CD4-positive, CD25-positive, alpha-beta regulatory T cell (primary cell): ENCODE measurements at regions not wholly inside any gene's neighbourhood (a gene's known extent, or its start where the extent isn't known, plus 50 kb on each side); places are given as distances from the start of the nearest gene placed in this dataset.

ENCODE experiments used
- ATAC-seq, 2 donors: fragments of 150-1000 bp; cut with Tn5 transposase; one replicate each; pipeline ENCODE4 v1.10.0; 2021; ENCODE audit warnings: low read depth in 2 of 2, moderate number of reproducible peaks in 2 of 2, moderate library complexity in 1 of 2
- DNase-seq, 3 donors: peaks; one replicate each; pipeline versions ENCODE4 v3.0.0 to v3.0.0-alpha.2; 2012 to 2022; ENCODE audit warnings: mixed read lengths in 1 of 3
- H3K27ac ChIP-seq: one replicate; pipeline ENCODE4 v1.7.0; 2013; ENCODE audit warnings: mild to moderate bottlenecking, low read length; ENCODE audit not compliant: insufficient read depth, poor library complexity, severe bottlenecking
- H3K27me3 ChIP-seq: one replicate; pipeline ENCODE4 v1.7.0; 2013; ENCODE audit warnings: low read length; ENCODE audit not compliant: control insufficient read depth, insufficient read depth
- H3K36me3 ChIP-seq: one replicate; pipeline ENCODE4 v1.7.0; 2013; ENCODE audit warnings: mild to moderate bottlenecking, low read length, moderate library complexity; ENCODE audit not compliant: control insufficient read depth, insufficient read depth
- H3K4me1 ChIP-seq: 2 replicates; pipeline ENCODE4 v1.7.0; 2013; ENCODE audit warnings: mild to moderate bottlenecking, low read length; ENCODE audit not compliant: insufficient read depth, control insufficient read depth, poor library complexity, severe bottlenecking
- H3K4me3 ChIP-seq: one replicate; pipeline ENCODE4 v1.7.0; 2013; ENCODE audit warnings: low read depth, mild to moderate bottlenecking, low read length, moderate library complexity
- H3K9me3 ChIP-seq, 2 experiments: 1 replicate in 1 of 2; 2 replicates in 1 of 2; pipeline ENCODE4 v1.7.0; 2013; ENCODE audit warnings: low read length in 2 of 2, mild to moderate bottlenecking in 1 of 2, moderate library complexity in 1 of 2; ENCODE audit not compliant: control insufficient read depth in 2 of 2
- H3K27ac Mint-ChIP-seq, 3 donors: one replicate each; pipeline ENCODE4 v1.8.0; 2020 to 2022; ENCODE audit warnings: mild to moderate bottlenecking in 3 of 3, mixed read lengths in 3 of 3, moderate library complexity in 2 of 3
- H3K27me3 Mint-ChIP-seq: one replicate; pipeline ENCODE4 v1.8.0; 2022; ENCODE audit warnings: mild to moderate bottlenecking, mixed read lengths
- H3K36me3 Mint-ChIP-seq: one replicate; pipeline ENCODE4 v1.8.0; 2020; ENCODE audit warnings: mixed read lengths
- H3K4me1 Mint-ChIP-seq, 4 donors: one replicate each; pipeline ENCODE4 v1.8.0; 2020 to 2022; ENCODE audit warnings: mixed read lengths in 4 of 4, mild to moderate bottlenecking in 1 of 4
- H3K4me3 Mint-ChIP-seq, 4 donors: one replicate each; pipeline ENCODE4 v1.8.0; 2020 to 2022; ENCODE audit warnings: mild to moderate bottlenecking in 4 of 4, mixed read lengths in 4 of 4, moderate library complexity in 3 of 4
- H3K9me3 Mint-ChIP-seq, 7 donors: one replicate each; pipeline ENCODE4 v1.8.0; 2020 to 2022; ENCODE audit warnings: mixed read lengths in 7 of 7, mild to moderate bottlenecking in 3 of 7, moderate library complexity in 2 of 7

DNA sequence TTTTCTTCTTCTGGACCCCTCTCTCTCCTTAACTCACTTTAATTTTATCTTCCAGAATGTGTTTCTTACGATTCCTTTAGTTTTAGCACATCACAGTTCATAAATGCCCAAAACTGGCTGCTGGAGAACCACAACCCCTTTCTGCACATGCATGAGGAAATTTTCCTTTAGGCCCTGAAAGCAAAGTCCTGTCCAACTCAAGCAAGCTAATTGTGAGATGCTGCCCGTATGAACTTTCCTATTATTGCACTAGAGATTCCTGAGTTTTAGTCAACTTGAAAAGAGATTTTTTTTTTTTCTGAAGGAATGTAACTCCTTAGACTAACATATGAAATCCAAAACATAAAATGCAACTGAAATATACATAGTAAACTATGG is 52.1 kb upstream of the DAB2 start:
- H3K27ac ChIP-seq, result no peak overlapping the region
- no peaks in the 10 kb centered on the region for H3K27me3 ChIP-seq
- no peaks in the 10 kb centered on the region for H3K36me3 ChIP-seq
- no peak overlapping the region for H3K4me3 ChIP-seq
- no peaks in the 10 kb centered on the region for H3K36me3 Mint-ChIP-seq
- H3K4me1 Mint-ChIP-seq, result no peaks in the 10 kb centered on the region
- H3K9me3 Mint-ChIP-seq, result no peaks in the 10 kb centered on the region
- peaks cover 7% of the 10 kb centered on the region for H3K27me3 Mint-ChIP-seq
- H3K9me3 ChIP-seq, result no peaks in the 10 kb centered on the region
- no peak overlapping the region for H3K4me3 Mint-ChIP-seq
- no peak overlapping the region for H3K27ac Mint-ChIP-seq
- ATAC-seq, result no peak
- no peaks in the 10 kb centered on the region for H3K4me1 ChIP-seq
- DNase-seq, result no peak

DNA sequence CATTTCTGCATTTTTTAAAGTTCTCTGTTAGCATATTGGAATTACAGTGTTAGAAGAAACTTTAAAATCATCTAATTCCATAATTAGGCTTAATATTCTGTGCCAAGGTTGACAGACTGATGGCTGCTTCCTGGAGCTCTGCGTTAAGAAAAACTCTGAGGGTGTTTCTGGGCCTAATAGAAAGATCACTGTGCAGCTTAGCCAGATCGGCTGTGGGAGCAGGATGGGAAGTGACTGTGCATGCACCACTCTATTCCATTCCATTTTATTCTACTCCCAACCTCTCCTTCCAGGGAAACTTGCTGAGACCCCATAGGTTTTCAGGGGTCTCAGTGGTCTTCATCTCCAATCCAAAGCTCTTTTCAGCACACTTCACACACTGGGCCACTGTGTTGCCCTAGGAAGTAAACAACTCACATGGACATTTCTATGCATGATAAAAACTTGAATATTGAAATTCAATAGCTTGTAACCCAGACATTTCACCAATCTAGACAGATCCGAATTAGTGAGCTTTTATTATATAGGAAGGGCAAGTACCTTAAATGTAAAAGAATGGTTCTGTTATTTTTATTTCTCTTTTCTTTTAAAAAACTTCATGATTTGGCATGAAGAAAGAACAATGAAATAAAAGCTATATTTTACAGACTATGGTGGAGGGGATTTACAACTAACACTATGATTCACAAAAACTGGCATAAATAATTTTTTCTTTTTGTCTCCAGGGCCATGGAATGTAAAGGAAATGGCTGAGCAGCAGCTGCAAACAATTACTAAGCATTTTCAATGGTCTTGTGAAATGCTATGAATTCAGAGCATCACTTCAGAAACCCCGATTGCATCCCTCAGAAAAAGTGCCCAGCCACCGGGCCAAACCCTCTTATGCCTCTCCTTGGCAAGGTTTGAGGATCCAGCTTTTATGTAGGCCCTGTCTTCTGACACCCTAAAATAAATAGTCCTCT is 51.4 kb upstream of the DAB2 start:
- H3K27me3 ChIP-seq, result no peaks in the 10 kb centered on the region
- no peaks in the 10 kb centered on the region for H3K9me3 Mint-ChIP-seq
- ATAC-seq, result no peak

DNA sequence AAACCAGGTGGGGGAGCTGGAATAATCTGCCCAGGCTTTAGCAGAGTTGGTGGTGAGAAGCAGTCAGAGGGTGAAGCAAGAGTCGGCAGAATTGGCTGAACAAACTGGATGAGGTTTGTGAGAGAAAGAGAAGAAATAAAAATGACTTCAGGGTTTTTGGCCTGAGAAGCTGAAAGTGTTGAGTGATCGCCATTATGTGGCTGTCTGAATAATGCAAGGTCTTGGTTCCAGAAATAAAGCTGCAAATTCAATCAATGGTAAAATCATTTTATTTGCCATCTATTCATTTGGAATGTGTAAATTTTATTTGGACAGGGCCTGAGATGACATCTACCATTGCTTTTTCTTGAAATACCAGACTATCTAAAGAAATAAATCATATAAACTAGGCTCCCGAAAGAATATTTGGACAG is 50.4 kb upstream of the DAB2 start:
- no peaks in the 10 kb centered on the region for H3K9me3 ChIP-seq
- H3K4me1 ChIP-seq, result no peaks in the 10 kb centered on the region
- no peaks in the 10 kb centered on the region for H3K9me3 Mint-ChIP-seq
- H3K27me3 ChIP-seq, result peaks cover 2% of the 10 kb centered on the region
- no peak overlapping the region for H3K4me3 ChIP-seq
- H3K4me1 Mint-ChIP-seq, result no peaks in the 10 kb centered on the region
- no peak overlapping the region for H3K27ac Mint-ChIP-seq
- ATAC-seq (no peak), DNase-seq (no peak)
- H3K27me3 Mint-ChIP-seq, result peaks cover 11% of the 10 kb centered on the region
- no peaks in the 10 kb centered on the region for H3K36me3 Mint-ChIP-seq
- H3K36me3 ChIP-seq, result no peaks in the 10 kb centered on the region
- H3K4me3 Mint-ChIP-seq, result no peak overlapping the region
- no peak overlapping the region for H3K27ac ChIP-seq

More for the DNA sequence above, 51.4 kb upstream of the DAB2 start:
- H3K4me3 ChIP-seq, result no peak overlapping the region
- Mint-ChIP-seq H3K27ac (no peak overlapping the region), H3K4me3 (no peak overlapping the region), H3K4me1 (no peaks in the 10 kb centered on the region), H3K36me3 (no peaks in the 10 kb centered on the region), H3K27me3 (peaks cover 7% of the 10 kb centered on the region)
- H3K36me3 ChIP-seq, result no peaks in the 10 kb centered on the region
- H3K4me1 ChIP-seq, result no peaks in the 10 kb centered on the region
- H3K9me3 ChIP-seq, result no peaks in the 10 kb centered on the region
- H3K27ac ChIP-seq, result no peak overlapping the region
- DNase-seq, result no peak
